GM12872 (cell line): ENCODE measurements at regions not wholly inside any gene's neighbourhood (a gene's known extent, or its start where the extent isn't known, plus 50 kb on each side); places are given as distances from the start of the nearest gene placed in this dataset.

Experiments used
- CTCF ChIP-seq: IDR thresholded peaks from 3 replicates; pipeline ENCODE4 v1.5.1; 2011; ENCODE audit warnings: low read depth, mild to moderate bottlenecking, low read length, moderate library complexity; ENCODE audit not compliant: insufficient read depth

- no peak for TF ChIP-seq CTCF
Measured at GRCh38 chr2:60623040-60623439, 69.6 kb upstream of the BCL11A start.

GRCh38 chr2:60627412-60627811, 74.0 kb upstream of the BCL11A start:
- TF ChIP-seq CTCF = no peak

- TF ChIP-seq CTCF = no peak
Measured at GRCh38 chr2:60628026-60628425, 74.6 kb upstream of the BCL11A start.

GRCh38 chr2:60628615-60629304, 75.3 kb upstream of the BCL11A start:
- no peak for TF ChIP-seq CTCF

GRCh38 chr2:60629305-60629662, 75.8 kb upstream of the BCL11A start:
- no peak for TF ChIP-seq CTCF

GRCh38 chr2:60629801-60630385, 76.4 kb upstream of the BCL11A start:
- TF ChIP-seq CTCF = no peak

- TF ChIP-seq CTCF = no peak
Measured at GRCh38 chr2:60633615-60634014, 80.2 kb upstream of the BCL11A start.
